ENCODE measurements at regions not wholly inside any gene's neighbourhood (a gene's known extent, or its start where the extent isn't known, plus 50 kb on each side); places are given as distances from the start of the nearest gene placed in this dataset.

DNA sequence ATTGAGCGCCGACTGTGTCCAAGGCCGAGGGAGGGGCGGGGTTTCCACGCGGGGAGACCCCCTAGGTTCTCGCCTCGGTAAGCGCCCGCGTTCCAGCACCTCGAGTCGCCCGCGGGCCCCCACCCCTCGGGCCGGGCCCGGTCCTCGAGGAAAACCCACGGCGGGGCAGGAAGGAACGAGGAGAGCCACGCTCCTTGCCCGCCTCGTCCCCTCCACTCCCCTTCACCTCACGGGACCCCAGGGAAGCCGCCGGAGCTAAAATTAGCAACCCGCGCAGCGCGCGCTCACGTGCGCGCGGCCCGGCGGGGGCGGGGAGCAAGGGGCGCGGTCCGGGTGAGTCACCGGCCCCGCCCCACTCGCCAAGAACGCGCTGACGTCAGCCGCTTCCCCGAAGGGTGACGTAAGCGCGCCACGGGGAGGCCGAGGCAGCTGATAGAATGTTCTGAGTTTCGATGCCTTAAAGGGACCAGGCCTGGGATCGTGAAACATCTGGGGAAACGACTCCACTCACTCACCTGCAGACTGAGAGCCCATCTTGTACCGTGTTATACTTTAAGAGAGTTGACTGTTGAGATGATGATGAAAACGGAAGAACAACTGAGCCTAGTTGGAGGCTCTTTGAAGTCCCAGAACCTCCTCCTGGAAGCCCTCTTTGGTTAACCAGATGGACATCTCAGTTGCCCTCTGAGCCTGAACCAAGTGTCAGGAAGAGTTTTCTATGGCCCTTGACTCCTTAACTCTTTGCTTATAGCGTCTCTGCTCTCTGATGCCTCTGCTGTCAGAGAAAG, 49.7 kb upstream of the ATF3 start:
- peak; percentile 88 for DNase-seq (ENCODE audit: low read depth)
